CD4-positive, alpha-beta T cell treated with Interleukin-10 for 1 hour (primary cell): ENCODE measurements at regions not wholly inside any gene's neighbourhood (a gene's known extent, or its start where the extent isn't known, plus 50 kb on each side); places are given as distances from the start of the nearest gene placed in this dataset.

Source experiments
- DNase-seq: peaks from one replicate; pipeline ENCODE4 v3.0.0-alpha.2; 2020

DNA sequence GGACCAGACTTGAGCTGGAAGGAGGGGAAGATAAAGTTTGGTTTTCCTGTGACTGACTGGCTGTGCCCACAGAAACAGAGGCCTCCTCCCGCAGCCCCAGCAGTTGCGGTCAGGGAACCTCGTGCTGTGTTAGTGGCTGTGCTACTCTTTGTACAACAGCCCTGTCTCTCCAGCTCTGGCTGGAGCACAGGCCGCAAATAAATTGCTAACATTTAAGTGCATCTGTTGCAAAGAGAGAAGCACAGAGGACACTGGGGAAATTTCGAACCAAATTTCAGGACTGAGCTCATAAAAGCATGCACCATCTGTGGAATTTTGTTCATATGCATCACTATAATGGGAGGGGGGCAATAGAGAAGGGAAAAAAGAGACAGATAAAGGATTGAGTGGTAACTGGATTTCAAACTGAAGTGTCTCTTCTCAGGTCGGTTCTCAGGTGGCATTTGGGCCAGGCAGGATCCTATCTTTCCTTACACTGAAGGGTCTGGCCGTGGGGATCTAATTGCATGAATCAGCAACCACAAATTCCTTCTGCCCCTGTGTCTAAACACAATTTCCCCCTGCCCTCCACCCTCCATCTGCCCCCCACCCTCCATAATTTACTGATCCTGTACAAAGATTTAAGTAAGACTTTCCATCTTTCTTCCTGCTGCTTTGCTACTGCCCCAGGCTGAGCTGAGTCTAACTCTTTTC lies 88.9 kb upstream of the ATXN1 start:
- no peak for DNase-seq

DNA sequence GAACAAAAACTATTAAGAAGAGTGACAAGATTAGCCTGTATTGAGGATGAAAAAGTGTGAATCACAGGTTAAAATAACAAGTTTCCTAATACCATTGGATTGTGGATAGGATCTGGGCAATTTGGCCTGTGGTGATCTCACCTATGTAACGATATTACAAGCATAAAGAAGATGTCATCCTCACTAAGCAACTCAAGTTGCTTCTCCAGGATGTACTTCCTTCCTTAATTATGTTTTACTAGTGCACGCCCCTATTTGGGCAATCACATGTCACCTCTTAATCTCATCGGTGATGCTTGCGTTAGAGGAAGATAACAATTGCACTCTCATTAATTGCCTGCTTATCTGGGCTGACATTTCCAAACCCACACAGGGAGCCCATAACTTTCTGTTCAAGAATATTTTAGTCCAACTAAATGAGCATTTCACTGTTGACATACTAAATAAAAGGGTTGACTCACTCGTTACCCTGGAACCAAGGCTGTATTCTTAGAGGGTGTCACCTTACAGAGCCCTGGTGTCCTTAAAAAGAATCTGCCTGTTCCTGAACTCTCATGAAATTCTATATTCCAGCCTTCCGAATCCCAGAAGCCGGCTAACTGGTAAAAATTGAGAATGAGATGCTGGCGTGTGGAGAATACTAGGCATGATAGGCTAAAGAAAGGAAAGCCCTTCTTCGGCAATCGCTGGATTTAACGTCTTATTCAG lies 88.2 kb upstream of the ATXN1 start:
- peak; percentile 26 for DNase-seq

DNA sequence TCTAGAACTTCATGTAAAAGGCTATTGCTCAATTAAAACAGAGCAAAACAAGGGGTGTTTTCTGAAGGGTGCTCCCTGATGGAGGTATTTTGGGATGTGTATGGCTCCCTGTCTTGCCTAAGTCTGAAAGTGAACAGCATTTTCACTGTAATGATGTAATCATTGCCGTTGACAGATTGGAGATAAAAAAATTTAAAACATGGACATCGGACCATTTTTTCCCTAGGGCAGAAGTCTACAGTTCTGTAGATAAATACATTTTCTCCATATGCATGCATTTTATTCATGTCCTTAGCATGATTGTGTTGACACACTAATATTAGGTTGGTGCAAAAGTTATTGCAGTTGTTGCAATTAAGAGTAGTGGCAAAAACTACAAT lies 85.1 kb upstream of the ATXN1 start:
- DNase-seq, result no peak

DNA sequence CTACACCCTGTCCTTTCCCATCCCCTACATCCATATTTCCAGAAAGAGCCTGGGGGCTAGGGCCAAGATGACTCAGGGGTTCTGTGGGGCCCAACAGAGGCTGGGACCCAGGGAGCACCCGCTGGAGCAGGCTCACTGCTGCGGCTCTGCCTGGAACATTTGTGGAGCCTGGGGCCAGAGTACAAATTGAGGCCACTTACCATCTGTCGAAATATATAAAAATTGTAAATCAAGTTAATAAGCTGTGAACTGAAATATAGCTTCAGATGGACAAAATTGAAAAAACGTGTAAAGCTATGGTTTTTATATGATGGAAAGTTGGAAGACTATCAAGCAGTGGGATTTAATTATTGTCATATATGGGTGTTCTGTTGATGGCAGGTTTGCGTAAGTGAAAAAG lies 82.9 kb upstream of the ATXN1 start:
- no peak for DNase-seq

DNA sequence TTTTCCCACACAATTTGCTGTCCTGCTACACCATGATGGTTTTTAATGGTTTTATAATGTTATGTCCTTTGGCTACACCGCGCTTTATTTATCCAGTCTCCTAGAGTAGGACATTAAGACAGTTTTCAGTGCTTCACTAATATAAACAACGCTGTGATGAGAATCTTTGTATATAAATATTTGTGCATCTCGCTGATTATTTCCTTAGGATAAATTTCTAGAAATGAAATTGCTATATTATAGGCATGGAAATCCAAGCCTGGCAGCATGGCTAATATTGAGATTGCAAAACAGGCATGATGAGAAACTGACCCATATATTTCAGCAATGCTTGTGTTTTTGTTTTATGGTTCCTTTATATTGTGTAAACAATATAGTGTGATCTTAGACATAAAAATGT lies 81.4 kb upstream of the ATXN1 start:
- DNase-seq, result no peak

DNA sequence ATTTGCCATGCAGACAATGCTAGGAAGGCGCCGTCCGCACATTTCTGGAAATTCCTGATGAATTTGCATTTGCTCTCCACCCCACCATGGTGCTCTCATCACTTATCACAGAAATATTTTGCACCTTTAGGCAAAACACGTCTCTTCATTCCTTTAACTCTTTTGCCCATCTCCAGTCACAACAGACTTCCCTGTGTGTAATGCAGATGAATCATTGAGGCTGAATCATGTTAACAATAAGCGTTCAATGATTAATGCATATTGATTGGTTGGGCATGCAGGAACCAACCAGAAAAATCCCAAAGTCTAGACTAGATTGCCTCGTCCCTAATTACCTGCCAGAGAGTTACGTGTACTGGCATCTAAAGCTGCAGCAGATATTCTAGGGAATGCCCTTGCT lies 80.0 kb upstream of the ATXN1 start:
- no peak for DNase-seq

DNA sequence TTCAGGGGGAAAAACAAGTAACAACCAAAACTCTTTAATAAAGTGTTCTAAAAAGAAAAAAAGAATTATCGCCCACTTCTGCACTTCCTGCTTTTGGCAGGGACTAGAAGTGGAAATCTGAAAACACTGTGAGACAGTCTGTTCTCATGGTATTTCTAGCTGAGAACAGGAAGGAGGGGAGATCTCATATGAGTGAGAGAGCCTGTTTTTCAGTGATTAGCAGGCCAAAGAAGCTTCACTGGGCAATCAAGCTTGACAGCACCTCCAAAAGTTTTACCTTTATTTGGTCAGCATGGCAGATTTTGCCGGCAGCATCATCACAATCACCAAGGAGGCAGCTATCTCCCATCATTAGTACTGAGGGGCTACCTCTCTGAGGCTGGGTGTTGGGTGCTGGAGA lies 79.5 kb upstream of the ATXN1 start:
- DNase-seq, result no peak

DNA sequence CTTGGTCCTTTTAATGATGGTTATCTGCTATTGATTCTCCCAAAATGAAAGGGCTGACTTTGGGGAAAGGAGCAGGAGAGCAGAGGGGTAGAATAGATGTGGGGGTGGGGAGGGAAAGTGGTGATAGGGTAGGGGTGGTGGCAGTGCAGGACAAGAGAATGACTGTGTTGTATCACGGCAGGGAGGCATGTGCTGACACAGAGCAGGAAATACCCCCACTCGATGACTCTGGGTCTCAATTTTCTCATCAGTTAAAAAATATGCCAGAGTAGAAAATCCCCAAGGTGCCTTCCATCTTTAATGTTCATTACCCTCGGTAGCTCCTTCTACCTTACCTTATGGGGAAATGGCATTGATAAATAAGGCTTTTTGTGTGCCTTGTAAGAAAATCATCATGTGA lies 79.0 kb upstream of the ATXN1 start:
- DNase-seq, result no peak

DNA sequence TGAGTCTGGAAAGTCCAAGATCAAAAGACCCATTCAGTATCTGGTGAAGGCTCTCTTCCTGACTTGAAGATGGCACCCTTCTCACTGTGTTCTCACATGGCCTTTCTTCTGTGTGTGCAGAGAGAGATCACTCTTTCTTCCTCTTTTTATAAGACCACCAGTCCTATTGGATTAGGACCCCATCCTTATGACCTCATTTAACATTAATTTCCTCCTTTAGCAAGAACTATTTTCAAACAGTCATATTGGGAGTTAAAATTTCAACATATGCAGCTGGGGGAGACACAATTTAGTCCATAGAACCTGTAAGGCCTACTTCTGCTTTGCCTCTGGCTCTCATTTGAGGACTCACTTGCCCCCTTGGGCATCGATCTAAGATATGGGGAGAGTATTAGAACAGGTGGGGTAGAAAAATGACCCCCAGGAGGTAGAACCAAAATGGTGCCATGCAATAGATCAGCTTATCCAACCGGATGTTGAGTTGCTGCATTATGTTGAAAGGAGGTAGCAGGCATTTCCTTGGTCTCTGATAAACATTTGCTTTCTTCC lies 78.4 kb upstream of the ATXN1 start:
- no peak for DNase-seq

DNA sequence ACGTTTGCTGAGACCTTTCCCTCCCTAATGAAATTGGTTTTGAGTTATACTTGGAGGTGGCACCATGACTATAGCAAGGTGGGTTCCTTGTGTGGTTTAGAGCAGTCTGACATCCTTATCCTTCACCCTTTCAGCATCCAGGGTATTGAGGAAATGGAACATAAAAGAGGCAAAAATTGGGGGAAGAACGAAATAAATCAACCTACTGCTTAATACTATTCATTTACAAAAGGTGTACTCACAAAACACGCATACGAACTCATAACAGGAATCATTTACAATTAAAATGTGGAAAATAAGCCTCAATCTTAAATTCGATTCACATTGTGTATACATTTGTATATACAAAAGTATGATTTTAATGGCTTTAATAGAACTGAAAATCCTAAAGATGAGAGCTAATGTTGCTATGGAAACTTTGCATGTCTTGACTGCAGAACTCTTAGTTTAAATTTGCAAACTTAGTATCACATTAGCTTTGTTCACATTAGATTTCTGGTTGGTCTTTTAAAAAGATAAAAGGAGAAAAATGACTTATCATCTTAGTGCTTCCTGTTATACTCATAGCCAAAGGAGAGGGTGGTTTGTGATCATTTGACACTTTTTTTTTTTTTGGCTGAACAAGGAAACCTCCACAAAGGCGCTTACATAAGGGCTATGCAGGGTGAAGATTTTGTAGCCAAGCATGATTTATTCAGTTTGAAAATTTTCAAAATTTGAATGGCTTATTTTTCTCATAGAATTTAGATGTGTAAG lies 76.1 kb upstream of the ATXN1 start:
- DNase-seq, result no peak

DNA sequence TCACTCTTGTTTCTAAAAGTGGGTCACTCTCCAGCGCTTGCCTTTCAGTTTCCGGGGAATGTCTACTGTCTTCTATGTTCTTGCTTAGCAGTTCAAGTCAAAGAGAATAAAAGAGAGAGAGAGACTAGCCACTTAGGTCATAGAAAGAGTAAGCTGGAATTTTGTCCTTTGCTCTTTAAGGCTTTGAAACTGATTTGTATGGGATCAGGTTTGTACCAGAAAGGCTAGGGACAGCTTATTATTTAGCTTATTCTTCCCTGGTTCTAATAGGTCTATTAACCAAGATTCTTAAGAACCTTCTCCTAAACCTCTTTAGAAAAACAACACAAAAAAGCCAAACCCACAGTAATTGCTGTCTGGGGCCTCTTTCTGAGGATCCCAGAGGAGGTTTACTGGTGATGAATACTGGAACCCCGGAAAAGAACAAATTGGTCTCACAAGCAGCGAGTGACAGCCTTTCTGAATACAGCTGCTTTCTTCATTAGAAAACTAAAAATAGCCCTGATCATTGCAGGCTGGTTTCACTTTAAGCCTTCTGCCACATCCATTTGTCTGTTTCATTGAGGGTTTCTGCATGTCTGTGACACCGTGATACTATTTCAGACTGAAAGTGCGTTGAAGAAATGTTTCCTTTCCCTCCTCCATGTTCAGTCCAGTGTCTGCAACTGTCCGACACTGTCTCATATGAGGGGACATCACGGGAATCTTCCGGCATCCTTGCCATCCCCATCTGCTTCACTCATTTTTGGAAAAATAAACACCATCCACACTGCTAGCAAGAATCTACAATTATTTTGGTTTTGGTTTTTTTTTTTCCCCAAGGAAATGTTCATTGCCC lies 75.1 kb upstream of the ATXN1 start:
- peak; percentile 29 for DNase-seq

DNA sequence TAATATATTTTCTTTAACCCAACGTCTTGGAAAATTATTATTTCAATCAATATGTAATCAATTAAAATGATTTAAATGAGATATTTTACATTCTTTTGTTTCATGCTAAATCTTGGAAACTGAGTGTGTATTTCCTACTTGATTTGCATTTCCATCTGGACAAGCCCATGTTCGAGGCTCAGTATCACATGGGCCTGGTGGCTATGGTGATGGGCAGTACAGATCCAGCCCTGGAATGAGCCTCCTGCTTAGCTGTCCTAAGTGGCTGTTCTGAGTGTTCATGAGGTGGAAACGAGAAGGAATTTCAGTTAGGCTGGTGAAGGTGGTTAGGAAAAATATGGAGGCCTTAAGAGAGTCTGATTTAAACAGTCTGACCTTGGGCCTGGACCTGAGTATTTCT lies 73.0 kb upstream of the ATXN1 start:
- DNase-seq, result no peak

DNA sequence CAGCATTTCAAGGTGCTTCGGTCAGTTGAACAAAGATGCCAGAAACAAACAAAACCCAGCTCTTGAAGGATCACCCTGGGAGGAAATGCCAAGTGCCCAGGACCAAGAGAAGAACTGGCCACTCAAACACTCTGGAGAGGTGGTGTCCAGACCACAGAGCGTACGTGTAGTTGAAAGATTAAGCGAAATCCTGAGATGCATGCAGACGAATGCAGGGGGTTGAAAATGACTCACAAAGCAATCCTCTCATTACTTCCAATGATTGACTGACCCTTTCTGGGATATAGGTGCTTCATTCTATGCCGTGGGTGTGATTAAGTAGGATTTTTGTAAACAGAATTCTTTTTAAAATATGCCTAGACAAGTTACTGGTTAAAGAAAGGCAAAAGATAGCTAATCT lies 71.5 kb upstream of the ATXN1 start:
- no peak for DNase-seq

DNA sequence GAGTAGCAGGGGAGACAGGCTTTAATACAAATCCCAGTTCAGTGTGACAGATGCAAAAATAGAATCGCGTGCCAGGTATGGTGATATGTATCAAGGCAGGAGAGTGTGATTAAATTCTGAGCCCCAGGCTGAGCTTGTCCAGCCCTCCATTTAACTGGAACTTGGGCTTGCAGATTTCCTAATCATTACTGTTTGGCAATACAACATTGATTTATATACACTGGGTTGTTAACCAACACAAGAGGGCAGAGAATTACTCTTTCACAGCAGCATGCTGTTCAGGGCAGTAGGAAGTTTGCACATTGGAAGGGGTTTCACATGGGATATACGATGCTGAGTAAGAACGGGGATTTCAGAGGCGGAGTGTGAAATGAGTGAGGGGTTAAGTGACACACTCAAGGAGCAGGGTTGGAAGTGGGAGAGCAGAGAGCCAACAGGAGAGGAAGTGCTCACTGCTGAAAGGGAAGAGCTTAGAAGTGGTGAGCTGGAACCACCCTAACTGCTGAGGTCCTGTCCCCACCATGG lies 70.8 kb upstream of the ATXN1 start:
- DNase-seq, result no peak

DNA sequence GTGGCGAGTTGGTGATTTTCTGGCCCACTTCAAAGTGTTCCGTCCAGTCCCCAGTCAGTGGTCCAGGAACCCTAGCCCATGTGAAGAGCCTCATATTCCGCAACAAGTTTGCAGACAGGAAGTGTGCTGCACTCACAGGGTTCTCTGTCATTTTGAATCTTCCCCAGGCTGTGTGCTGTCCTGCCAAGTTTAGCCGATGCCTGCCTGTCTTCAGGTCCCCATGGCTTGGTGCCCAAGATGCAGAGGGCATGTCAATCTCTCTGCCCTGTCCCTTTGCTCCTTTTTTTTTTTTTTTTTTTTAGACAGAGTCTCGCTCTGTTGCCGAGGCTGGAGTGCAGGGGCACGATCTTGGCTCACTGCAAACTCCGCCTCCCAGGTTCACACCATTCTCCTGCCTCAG lies 69.9 kb upstream of the ATXN1 start:
- DNase-seq, result no peak

DNA sequence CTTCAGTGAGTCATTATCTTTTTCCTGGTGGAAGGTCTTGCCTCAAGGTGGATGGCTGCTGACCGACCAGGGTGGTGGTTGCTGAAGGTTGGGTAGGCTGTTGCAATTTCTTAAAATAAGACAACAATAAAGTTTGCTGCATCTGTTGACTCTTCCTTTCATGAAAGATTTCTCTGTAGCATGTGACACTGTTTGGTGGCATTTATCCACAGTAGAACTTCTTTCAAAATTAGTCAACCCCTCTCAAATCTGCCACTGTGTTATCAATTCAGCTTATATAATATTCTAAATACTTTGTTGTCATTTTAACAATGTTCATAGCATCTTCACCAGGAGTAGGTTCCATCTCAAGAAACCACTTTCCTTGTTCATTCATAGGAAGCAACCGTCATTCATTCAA lies 66.8 kb upstream of the ATXN1 start:
- no peak for DNase-seq

DNA sequence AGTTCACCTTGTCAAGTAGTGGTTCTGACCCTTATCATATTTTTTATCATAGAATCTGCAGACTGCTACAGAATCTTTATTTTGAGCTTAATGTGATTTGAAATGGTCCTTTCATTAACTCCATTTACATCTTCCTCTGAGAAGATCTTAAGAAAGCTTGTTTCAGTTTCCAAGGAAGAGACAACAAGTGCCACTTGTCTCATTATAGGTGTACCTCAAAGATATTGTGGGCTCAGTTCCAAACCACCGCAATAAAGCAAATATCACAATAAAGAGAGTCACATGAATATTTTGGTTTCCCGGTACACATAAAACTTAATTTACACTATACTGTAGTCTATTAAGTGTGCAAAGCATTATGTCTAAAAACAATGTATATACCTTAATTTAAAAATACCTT lies 66.4 kb upstream of the ATXN1 start:
- no peak for DNase-seq

DNA sequence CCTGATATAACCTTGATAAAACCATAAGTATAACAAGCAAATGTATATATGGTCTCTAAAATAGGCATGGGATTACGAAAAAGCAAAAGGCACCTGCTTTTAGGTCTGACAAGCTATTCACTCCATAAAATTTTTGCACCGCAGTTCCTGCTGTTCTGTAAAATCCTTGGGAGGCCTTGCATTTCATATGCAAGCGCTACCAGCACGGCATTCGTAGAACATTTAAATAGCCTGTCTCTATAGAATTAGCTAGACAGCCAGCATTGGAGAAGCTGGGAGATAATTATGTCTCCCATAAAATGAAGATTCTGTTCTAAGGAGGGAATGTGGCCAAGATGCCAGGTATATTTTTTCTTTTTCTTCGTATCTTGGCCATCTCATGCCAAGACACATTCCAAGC lies 64.5 kb upstream of the ATXN1 start:
- no peak for DNase-seq

DNA sequence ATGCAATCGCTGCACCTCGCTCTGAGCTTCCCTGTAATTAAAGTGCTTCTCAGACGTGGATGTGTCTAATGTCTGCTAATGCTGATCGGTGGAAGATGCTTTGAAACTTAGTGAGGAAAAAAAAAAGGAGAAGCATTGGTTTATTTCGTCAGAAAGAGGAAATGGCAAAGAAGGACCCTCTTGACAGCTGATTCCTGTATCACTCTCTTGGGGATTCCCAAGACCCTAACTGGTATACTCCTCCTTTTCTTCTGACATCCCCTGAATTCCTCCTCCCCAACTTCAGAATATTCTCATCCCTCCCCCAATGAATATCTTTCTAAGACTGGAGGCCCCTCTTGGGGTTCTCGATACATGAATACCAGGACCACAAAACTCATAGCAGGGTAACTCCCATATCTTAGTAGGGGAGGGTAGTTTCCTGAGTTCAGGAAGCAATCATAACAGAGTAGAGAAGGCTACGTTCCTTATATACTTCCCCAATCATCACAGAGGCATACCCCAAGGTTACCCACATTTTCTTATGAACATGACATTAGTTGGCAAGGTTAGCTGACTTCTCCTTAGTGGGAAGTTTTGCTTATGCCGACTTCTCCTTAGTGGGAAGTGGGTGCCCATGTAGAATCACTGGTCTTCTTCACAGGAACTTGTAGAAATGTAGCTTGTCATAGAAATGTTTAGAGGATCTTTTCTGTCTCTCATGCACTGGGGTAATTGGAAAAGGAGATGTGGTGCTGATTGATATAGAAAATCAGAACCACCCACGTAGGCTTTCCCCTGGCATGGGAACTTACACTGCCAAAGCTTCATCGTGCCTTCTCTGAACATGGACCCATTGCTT lies 63.8 kb upstream of the ATXN1 start:
- DNase-seq, result no peak

DNA sequence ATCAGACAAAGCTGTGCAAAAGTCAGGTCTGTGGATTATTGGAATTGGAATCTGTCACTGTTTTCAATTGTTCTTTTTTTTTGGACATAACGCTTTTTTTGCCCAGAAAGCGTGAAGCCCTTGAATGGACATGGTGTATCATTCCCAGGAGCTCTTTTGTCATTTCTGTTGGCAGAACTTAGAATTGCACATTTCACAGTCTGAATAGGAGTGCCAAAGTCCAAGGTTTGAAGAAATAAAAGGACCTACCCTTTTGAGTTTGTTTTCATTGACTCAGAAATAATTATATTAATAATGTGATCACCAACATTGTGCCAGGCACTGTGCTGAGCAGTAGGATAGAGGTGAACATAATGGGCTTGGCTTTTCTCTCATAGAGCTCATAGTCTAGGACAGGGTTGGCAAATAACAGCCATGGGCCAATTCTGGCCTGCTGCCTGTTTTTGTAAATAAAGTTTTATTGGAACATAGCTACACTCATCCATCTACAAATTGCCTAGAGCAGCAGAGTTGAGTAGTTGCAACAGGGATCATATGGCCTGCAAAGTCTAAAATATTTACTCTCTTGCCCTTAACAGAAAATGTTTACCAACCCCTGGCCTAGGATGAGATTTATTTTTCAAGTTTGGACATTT lies 62.6 kb upstream of the ATXN1 start:
- DNase-seq, result no peak

DNA sequence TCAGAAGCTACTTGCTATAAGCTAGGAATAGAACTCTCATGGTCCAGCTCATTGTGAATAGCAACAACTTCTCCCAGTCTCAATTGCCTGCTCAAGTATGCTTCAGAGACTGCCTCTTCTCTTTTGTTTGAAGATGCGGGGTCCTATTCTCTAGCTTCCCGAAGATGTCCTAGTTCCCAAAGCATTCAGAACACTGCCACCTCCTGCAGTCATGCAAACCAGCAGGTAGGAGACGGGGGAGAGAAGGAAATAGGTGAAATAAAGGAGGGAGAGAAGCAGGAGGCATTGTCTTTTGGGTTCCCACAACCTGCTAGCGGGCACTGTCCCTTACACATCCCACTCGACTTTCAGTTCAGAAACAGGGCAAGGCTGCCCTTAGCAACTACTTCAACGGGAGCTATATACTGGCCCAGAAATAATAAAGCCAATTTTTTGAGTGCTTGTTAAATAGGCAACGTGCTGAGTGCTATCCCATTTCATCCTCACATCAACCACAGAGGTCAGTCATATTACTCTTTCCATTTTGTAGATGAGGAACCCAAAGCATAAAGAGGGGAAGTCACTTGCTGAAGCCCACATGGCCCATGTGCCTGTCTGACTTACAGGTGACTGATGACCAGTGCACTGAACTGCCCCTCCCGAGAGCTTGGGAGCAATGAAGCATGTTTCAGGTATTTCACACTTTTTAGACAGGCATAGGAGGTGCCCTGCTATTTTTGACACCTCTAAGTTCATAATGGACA lies 61.9 kb upstream of the ATXN1 start:
- no peak for DNase-seq
